GM12875 (cell line): ENCODE measurements at regions not wholly inside any gene's neighbourhood (a gene's known extent, or its start where the extent isn't known, plus 50 kb on each side); places are given as distances from the start of the nearest gene placed in this dataset.

ENCODE experiments used
- H3K4me3 ChIP-seq: one replicate; pipeline ENCODE4 v1.5.1; 2011; ENCODE audit warnings: low read depth, low read length, control low read depth
- CTCF ChIP-seq: IDR thresholded peaks from 2 replicates; pipeline ENCODE4 v1.5.1; 2011; ENCODE audit warnings: low read depth, mild to moderate bottlenecking, control low read depth, inconsistent platforms, low read length, moderate library complexity, borderline replicate concordance; ENCODE audit not compliant: insufficient read depth

GRCh38 chr1:199959033-199959774 lies 68.3 kb upstream of the NR5A2 start:
- no peak for TF ChIP-seq CTCF
- no peak overlapping the region for H3K4me3 ChIP-seq

- TF ChIP-seq CTCF: no peak
- H3K4me3 ChIP-seq: no peak overlapping the region
Measured at GRCh38 chr1:199959775-199960110, 67.8 kb upstream of the NR5A2 start.

GRCh38 chr1:199970125-199970524 lies 57.4 kb upstream of the NR5A2 start:
- H3K4me3 ChIP-seq: no peak overlapping the region
- no peak for TF ChIP-seq CTCF

GRCh38 chr1:199976496-199977144 lies 50.9 kb upstream of the NR5A2 start:
- no peak overlapping the region for H3K4me3 ChIP-seq
- TF ChIP-seq CTCF: no peak
